Esophagus squamous epithelium (tissue), 5 donors: ENCODE measurements at regions not wholly inside any gene's neighbourhood (a gene's known extent, or its start where the extent isn't known, plus 50 kb on each side); places are given as distances from the start of the nearest gene placed in this dataset.
"Not testable (repeated sequence)": the region's sequence is repeated elsewhere in the genome, so short reads cannot be mapped to it uniquely, and the experiment has no call there.

Experiments used
- DNase-seq: peaks from one replicate; lab custom pipeline; 2025; lab: John Stamatoyannopoulos, UW
- H3K27ac ChIP-seq, 4 donors: fragments of 200-600 bp; sonication (generic); one replicate each; pipeline ENCODE4 v1.5.1; 2016 to 2019; ENCODE audit warnings: mild to moderate bottlenecking in 1 of 4
- H3K27me3 ChIP-seq, 4 donors: fragments of 200-600 bp; sonication (generic); 1 replicate in 3 of 4; 2 replicates in 1 of 4; pipeline versions ENCODE4 v1.5.1 to v1.6.0; 2017 to 2021; ENCODE audit warnings: antibody characterized with exemption in 1 of 4
- H3K36me3 ChIP-seq, 3 donors: fragments of 200-600 bp; sonication (generic); one replicate each; pipeline ENCODE4 v1.5.1; 2016 to 2019
- H3K4me1 ChIP-seq, 3 donors: fragments of 200-600 bp; sonication (generic); one replicate each; pipeline ENCODE4 v1.5.1; 2017 to 2019
- H3K4me3 ChIP-seq, 4 donors: fragments of 200-600 bp; sonication (generic); 1 replicate in 3 of 4; 2 replicates in 1 of 4; pipeline ENCODE4 v1.5.1; 2016 to 2019; ENCODE audit warnings: mild to moderate bottlenecking in 2 of 4, moderate library complexity in 1 of 4
- H3K9me3 ChIP-seq, 3 donors: fragments of 200-600 bp; sonication (generic); one replicate each; pipeline ENCODE4 v1.5.1; 2016 to 2019
- CTCF ChIP-seq, 6 experiments: fragments of 450-650 bp in 4 of 6; fragments of 200-600 bp in 2 of 6; sonication (generic) in 2 of 6; IDR thresholded peaks; one replicate each; pipeline ENCODE4 v1.5.1; 2016 to 2019; ENCODE audit warnings: antibody characterized with exemption in 6 of 6, mild to moderate bottlenecking in 4 of 6, moderate library complexity in 4 of 6
- POLR2A ChIP-seq, 4 donors: fragments of 450-650 bp; IDR thresholded peaks; one replicate each; pipeline ENCODE4 v1.6.1; 2017; ENCODE audit warnings: antibody characterized with exemption in 4 of 4, mild to moderate bottlenecking in 4 of 4, moderate library complexity in 3 of 4
- WGBS, 2 donors: methylation state at CpG; one replicate each; pipeline ENCODE4 v1.1.5; 2018; 5-methylcytosine and 5-hydroxymethylcytosine counted together
- intact Hi-C: fragments of 100-400 bp; cut with DNase I; formaldehyde crosslinking; loops from one replicate; pipeline ENCODE4 v1.15.0; 2022
- donor health status: DM: yes; HTN: yes; CAD: no.

GRCh38 chr5:74392711-74393351, 247.7 kb downstream of the ENC1 start:
- WGBS, 2 donors: 77 to 85% methylated on average over 2 to 3 of the region's 3 CpGs
- Histone ChIP-seq H3K27me3 (no peaks in the 10 kb centered on the region), H3K27ac (no peak overlapping the region), H3K9me3 (no peaks in the 10 kb centered on the region), H3K36me3 (no peaks in the 10 kb centered on the region), H3K4me3 (no peak overlapping the region), H3K4me1 (peaks cover 0 to 28% (median 0%) of the 10 kb centered on the region in 3 donors)
- no peak for TF ChIP-seq CTCF (IDR thresholded peaks at IDR 0.05)
- TF ChIP-seq POLR2A (IDR thresholded peaks at IDR 0.05): no peak
- DNase-seq: no peak
- intact Hi-C loops: no loop called here

- Histone ChIP-seq H3K4me3 (no peak overlapping the region), H3K4me1 (peaks cover 0 to 28% (median 0%) of the 10 kb centered on the region in 3 donors), H3K27me3 (no peaks in the 10 kb centered on the region), H3K9me3 (no peaks in the 10 kb centered on the region), H3K27ac (no peak overlapping the region), H3K36me3 (no peaks in the 10 kb centered on the region)
- intact Hi-C loops: no loop called here
- TF ChIP-seq CTCF (IDR thresholded peaks at IDR 0.05) (no peak), POLR2A (IDR thresholded peaks at IDR 0.05) (no peak)
- 86 to 92% methylated on average over 3 of the region's 3 CpGs for WGBS, 2 donors
- no peak for DNase-seq
Measured at GRCh38 chr5:74391410-74391809, 249.1 kb downstream of the ENC1 start.

GRCh38 chr5:74390822-74391221, 249.7 kb downstream of the ENC1 start:
- H3K27ac ChIP-seq: no peak overlapping the region
- 83 to 90% methylated on average over 2 of the region's 2 CpGs for WGBS, 2 donors
- no peak overlapping the region for H3K4me3 ChIP-seq
- intact Hi-C loops: no loop called here
- no peaks in the 10 kb centered on the region for H3K27me3 ChIP-seq
- H3K4me1 ChIP-seq: peaks cover 0 to 22% (median 0%) of the 10 kb centered on the region in 3 donors
- H3K9me3 ChIP-seq: no peaks in the 10 kb centered on the region
- DNase-seq: no peak
- H3K36me3 ChIP-seq: no peaks in the 10 kb centered on the region
- TF ChIP-seq POLR2A (IDR thresholded peaks at IDR 0.05) (no peak), CTCF (IDR thresholded peaks at IDR 0.05) (no peak)

- intact Hi-C loops: no loop called here
- no peak overlapping the region for H3K27ac ChIP-seq
- TF ChIP-seq CTCF (IDR thresholded peaks at IDR 0.05) (no peak), POLR2A (IDR thresholded peaks at IDR 0.05) (no peak)
- H3K4me1 ChIP-seq: peaks cover 0 to 19% (median 0%) of the 10 kb centered on the region in 3 donors
- no peak for DNase-seq
- H3K27me3 ChIP-seq: no peaks in the 10 kb centered on the region
- no peak overlapping the region for H3K4me3 ChIP-seq
- no peaks in the 10 kb centered on the region for H3K9me3 ChIP-seq
- no peaks in the 10 kb centered on the region for H3K36me3 ChIP-seq
- WGBS, 2 donors: 85 to 86% methylated on average over 1 of the region's 1 CpG
Measured at GRCh38 chr5:74390306-74390637, 250.3 kb downstream of the ENC1 start.

GRCh38 chr5:74389531-74390305, 250.8 kb downstream of the ENC1 start:
- Histone ChIP-seq H3K27ac (no peak overlapping the region), H3K36me3 (no peaks in the 10 kb centered on the region), H3K4me1 (peaks cover 0 to 19% (median 3%) of the 10 kb centered on the region in 3 donors), H3K27me3 (no peaks in the 10 kb centered on the region), H3K9me3 (no peaks in the 10 kb centered on the region), H3K4me3 (no peak overlapping the region)
- TF ChIP-seq POLR2A (IDR thresholded peaks at IDR 0.05) (no peak), CTCF (IDR thresholded peaks at IDR 0.05) (no peak)
- no peak for DNase-seq
- 12 to 39% methylated on average over 1 to 2 of the region's 2 CpGs for WGBS, 2 donors
- intact Hi-C loops: no loop called here

- H3K4me3 ChIP-seq, H3K36me3 ChIP-seq, DNase-seq, H3K27me3 ChIP-seq, H3K9me3 ChIP-seq, H3K27ac ChIP-seq, intact Hi-C loops: not testable (repeated sequence)
- peaks cover 0 to 26% (median 12%) of the 10 kb centered on the region in 3 donors for H3K4me1 ChIP-seq
- WGBS, 2 donors: 78 to 95% methylated on average over 2 of the region's 2 CpGs
Measured at GRCh38 chr5:74388411-74388810, 252.1 kb downstream of the ENC1 start.
